T-helper 17 cell (primary cell): ENCODE measurements at regions not wholly inside any gene's neighbourhood (a gene's known extent, or its start where the extent isn't known, plus 50 kb on each side); places are given as distances from the start of the nearest gene placed in this dataset.

Experiments used
- ATAC-seq: fragments of 150-1000 bp; cut with Tn5 transposase; 2 replicates; pipeline ENCODE4 v1.10.0; 2021; ENCODE audit warnings: mild to moderate bottlenecking, moderate library complexity
- DNase-seq, 3 donors: peaks; one replicate each; pipeline versions ENCODE4 v3.0.0 to v3.0.0-alpha.2; 2020 to 2021
- H3K9me3 ChIP-seq: one replicate; pipeline ENCODE4 v1.7.0; 2013; ENCODE audit warnings: low read length, mild to moderate bottlenecking; ENCODE audit not compliant: control insufficient read depth, poor library complexity, severe bottlenecking
- H3K27ac Mint-ChIP-seq: one replicate; pipeline ENCODE4 v1.8.0; 2022; ENCODE audit warnings: mild to moderate bottlenecking, moderate library complexity, mixed read lengths
- H3K27me3 Mint-ChIP-seq: one replicate; pipeline ENCODE4 v1.8.0; 2022; ENCODE audit warnings: mixed read lengths
- H3K36me3 Mint-ChIP-seq: one replicate; pipeline ENCODE4 v1.8.0; 2022; ENCODE audit warnings: low read depth, mixed read lengths
- H3K4me1 Mint-ChIP-seq: one replicate; pipeline ENCODE4 v1.8.0; 2022; ENCODE audit warnings: mild to moderate bottlenecking, mixed read lengths
- H3K4me3 Mint-ChIP-seq: one replicate; pipeline ENCODE4 v1.8.0; 2022; ENCODE audit warnings: mild to moderate bottlenecking, moderate library complexity, mixed read lengths

DNA sequence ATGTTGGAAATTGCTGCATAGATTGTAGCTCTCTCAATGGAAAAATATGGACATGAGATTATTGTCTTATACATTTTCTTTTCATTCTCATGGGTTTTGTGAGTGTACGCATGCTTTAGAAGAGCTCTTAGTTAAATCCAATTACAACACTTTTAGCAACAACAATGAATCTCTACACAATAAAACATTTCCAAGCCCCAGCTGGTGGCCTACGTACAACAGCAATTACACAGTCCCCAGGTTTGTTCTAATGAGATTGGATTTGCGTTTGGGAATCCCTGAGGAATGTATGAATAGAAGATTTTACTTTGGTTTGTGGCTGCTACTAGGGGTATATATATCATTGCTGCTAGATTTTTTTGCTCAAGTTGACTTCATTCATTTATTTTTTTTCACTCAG is 98.6 kb downstream of the FHDC1 start:
- H3K9me3 ChIP-seq: no peaks in the 10 kb centered on the region
- H3K27ac Mint-ChIP-seq: no peak overlapping the region

DNA sequence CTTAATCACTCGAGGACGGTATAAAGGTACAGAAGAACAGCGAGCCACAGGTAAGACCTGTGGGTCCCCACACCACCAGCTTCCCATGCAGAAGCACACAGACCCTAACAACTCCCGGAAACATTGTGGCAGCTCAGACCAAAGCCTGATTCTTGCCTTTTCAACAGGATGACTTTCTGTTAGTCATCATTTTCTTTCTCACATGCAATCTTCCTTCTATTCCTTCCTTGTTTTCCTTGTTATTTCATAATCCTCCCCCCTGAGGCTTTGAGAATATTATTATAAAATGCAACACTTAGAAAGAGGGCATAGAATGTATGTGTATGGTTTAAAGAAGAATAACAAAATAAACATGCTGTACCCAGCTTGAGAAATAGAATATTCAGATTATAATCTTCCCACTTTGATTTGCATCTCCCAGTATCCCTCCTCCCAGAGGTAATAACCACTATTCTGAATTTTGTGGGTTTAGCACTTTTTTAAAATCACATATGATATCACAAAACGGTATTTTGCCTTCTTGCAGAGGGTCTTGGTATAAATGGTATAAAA is 100.9 kb downstream of the FHDC1 start:
- DNase-seq (no peak), ATAC-seq (no peak)
- Mint-ChIP-seq H3K27ac (no peak overlapping the region), H3K4me3 (no peak overlapping the region), H3K27me3 (peaks cover 20% of the 10 kb centered on the region), H3K36me3 (no peaks in the 10 kb centered on the region), H3K4me1 (no peaks in the 10 kb centered on the region)
- H3K9me3 ChIP-seq: no peaks in the 10 kb centered on the region

More for the DNA sequence above, 98.6 kb downstream of the FHDC1 start:
- Mint-ChIP-seq H3K4me3 (no peak overlapping the region), H3K27me3 (peaks cover 16% of the 10 kb centered on the region), H3K36me3 (peaks cover 3% of the 10 kb centered on the region), H3K4me1 (no peaks in the 10 kb centered on the region)
- ATAC-seq: no peak
- DNase-seq: no peak

DNA sequence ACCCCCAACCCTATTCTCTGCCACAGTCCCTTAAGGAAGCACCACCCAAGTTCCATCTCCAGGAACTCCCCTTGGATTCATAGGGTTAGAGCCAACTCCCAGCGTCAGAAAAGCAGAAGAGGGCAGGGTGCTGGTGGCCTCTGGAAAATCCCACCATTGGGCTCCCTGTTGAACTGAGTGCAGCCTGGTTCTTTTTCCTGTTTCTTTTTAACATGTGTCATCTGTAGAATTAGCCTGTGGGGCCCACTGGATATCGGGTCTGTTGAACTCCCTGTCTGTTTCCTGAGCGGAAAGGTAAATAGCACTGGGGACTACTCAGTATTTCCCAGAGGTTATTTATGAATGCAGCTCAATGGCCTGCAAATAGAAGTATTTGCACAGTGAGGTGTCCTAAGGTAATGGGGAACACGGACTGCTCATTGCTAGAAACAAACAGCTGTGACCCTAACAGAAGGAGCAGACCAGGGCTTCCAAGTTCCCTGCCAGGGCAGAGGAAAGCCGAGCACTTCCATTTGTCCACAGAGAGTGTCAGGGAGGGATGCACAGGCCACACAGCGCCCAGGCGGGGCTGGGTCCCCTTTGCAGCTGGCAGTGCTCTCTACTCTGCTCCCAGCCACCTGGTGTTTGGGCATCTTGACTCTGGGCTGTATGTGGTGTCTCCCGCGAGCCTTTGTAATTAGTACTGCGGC is 102.6 kb downstream of the FHDC1 start:
- no peaks in the 10 kb centered on the region for H3K9me3 ChIP-seq
- Mint-ChIP-seq H3K27ac (no peak overlapping the region), H3K4me1 (no peaks in the 10 kb centered on the region), H3K36me3 (no peaks in the 10 kb centered on the region), H3K27me3 (peaks cover 24% of the 10 kb centered on the region), H3K4me3 (no peak overlapping the region)
- ATAC-seq (no peak), DNase-seq (no peak)

DNA sequence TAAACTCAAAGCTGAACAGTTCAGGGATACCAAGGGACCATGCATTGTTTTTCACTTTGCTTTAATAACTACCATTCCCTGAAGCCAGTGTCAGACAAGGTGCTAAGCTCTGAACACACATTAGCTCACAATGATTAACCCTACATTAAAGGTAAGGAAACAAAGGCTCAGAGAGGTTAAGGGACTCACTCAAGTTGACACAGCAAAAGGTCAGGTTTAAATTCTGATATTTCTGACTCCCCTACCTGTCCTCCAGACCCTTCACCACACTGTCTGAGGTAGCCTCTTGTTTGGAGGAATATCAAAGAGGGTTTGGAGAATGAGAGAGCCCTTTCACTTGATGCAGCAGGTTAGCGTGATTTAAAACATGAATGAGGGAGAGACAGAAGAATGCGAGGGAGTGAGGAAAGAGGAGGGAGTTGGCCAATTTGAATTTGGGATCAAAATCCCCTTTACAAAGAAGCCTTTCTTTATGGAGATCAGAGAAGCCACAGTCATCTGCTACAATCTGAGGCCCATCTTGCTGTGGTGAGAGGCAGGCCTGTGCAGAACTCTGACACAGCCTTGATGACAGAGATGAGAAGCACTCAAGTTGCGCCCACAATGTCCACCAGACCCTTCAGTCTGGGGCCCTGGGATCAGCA is 103.5 kb downstream of the FHDC1 start:
- Mint-ChIP-seq H3K4me3 (no peak overlapping the region), H3K27ac (no peak overlapping the region)
- no peak for ATAC-seq

DNA sequence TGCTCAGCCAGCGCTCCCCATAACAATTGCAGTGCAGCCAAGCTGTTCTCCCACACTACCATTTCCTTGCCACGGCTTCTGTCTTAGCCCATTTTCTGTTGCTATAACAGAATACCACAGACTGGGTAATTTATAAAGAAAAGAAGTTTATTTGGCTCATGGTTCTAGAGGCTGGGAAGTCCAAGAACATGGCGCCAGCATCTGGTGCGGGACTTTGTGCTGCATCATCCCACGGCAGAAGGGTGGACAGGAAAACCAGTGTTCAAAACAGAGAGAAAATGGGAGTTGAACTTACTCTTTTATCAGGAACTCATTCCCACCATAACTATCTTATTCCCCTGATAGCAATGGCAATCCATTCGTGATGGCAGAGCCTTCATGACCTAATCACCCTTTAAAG is 104.6 kb downstream of the FHDC1 start:
- DNase-seq (no peak), ATAC-seq (no peak)
- peaks cover 33% of the 10 kb centered on the region for H3K27me3 Mint-ChIP-seq
- H3K4me1 Mint-ChIP-seq: no peaks in the 10 kb centered on the region
- H3K9me3 ChIP-seq: no peaks in the 10 kb centered on the region
- H3K27ac Mint-ChIP-seq: no peak overlapping the region
- H3K4me3 Mint-ChIP-seq: no peak overlapping the region
- H3K36me3 Mint-ChIP-seq: no peaks in the 10 kb centered on the region

More for the DNA sequence above, 103.5 kb downstream of the FHDC1 start:
- H3K4me1 Mint-ChIP-seq: no peaks in the 10 kb centered on the region
- no peak for DNase-seq
- no peaks in the 10 kb centered on the region for H3K36me3 Mint-ChIP-seq
- H3K9me3 ChIP-seq: no peaks in the 10 kb centered on the region
- H3K27me3 Mint-ChIP-seq: peaks cover 31% of the 10 kb centered on the region

DNA sequence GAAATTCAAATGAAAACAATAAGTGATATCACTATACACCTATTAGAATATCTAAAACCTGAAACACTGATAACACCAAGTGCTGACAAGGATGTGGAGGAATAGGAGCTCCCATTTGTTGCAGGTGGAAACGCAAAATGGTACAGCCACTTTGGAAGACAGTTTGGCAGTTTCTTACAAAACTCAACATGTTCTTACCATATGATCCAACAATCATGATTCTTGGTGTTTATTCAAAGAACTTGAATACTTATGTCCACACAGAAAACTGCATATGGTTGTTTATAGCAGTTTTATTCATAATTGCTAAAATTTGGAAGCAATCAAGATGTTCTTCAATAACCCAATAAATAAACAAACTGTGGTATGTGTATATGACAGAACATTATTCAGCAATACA is 107.9 kb downstream of the FHDC1 start:
- Mint-ChIP-seq H3K4me3 (no peak overlapping the region), H3K4me1 (no peaks in the 10 kb centered on the region), H3K36me3 (no peaks in the 10 kb centered on the region), H3K27me3 (peaks cover 29% of the 10 kb centered on the region), H3K27ac (no peak overlapping the region)
- DNase-seq (no peak), ATAC-seq (no peak)
- H3K9me3 ChIP-seq: no peaks in the 10 kb centered on the region

DNA sequence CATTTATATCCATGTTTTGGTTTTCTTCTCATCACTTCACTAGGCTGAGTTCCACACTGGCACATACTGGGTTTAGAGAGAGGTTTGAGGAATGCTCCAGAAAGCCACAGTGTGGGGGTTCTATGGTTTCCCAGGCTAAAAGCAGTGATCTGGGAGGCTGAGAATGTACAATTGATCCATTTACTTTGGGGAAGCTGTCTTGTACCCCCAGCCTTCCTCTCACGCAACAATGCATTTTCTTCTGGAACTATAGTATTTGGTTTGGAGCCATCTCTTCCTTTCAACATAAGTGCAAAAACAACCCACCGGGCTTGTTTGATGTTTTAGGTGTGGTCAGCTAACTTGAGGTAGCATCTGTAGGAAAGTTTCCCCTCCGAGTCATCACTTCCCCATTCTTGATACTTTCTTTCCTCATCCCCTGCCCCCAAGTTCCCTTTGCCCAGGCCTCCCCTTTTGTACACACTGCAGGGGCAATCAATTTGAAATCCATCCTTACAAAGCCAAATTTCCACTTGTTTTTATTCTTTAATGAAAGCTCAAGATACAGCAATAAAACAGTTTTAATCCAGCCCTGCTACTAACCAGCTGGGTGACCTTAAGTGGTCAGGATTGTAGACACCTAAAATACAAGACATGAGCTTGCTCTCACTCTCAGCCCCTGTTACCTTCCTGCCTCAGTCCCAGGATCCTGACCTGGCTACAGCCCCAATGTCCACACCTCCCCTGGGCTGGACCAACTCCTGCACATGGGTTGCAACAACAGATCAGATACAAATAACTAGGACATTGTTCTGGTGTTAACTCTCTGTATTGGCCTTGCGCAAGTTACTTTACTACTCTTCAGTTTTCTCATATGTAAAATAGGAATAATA is 109.2 kb downstream of the FHDC1 start:
- peaks cover 24% of the 10 kb centered on the region for H3K27me3 Mint-ChIP-seq
- H3K36me3 Mint-ChIP-seq: no peaks in the 10 kb centered on the region
- H3K4me3 Mint-ChIP-seq: no peak overlapping the region
- H3K27ac Mint-ChIP-seq: no peak overlapping the region
- no peaks in the 10 kb centered on the region for H3K9me3 ChIP-seq
- H3K4me1 Mint-ChIP-seq: no peaks in the 10 kb centered on the region
- ATAC-seq (peak; percentile 25), DNase-seq (no peak)

DNA sequence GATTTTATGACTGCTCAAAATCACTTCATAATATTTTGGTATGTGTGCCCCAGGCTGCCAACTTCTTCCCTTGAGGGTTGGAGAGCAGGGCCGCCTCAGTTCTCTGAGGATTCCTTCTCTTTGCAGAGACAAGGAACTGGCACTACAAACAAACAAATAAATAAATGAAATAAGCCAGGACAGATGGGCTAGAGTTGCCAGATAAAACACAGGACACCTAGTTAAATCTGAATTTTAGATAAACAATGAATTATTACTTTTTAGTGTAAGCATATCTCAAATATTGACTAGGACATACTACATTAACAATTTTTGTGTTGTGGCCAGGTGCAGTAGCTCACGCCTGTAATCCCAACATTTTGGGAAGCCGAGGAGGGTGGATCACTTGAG is 122.5 kb downstream of the FHDC1 start:
- H3K36me3 Mint-ChIP-seq: peaks cover 3% of the 10 kb centered on the region
- no peak overlapping the region for H3K4me3 Mint-ChIP-seq
- H3K4me1 Mint-ChIP-seq: no peaks in the 10 kb centered on the region
- DNase-seq (no peak), ATAC-seq (no peak)
- H3K27ac Mint-ChIP-seq: no peak overlapping the region
- no peaks in the 10 kb centered on the region for H3K9me3 ChIP-seq
- peaks cover 36% of the 10 kb centered on the region for H3K27me3 Mint-ChIP-seq

DNA sequence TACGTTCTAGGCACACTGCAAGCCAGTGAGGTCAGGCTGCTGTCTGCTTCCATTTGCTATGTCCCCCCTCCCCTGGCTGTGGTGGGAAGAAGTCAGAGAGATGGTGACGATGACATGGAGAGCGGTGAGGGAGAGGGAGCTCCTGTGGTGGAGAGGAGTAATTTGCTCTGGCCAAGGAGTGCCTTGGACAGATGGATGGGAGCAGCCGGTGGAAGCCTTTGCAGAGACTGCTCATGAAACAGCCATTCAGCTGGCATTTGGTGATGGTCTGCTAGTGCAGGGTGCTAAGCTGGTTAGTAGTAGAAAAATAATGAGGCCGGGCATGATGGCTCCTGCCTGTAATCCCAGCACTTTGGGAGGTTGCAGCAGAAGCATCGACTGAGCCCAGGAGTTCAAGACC is 124.1 kb downstream of the FHDC1 start:
- peak overlapping the region; percentile 65 for H3K27ac Mint-ChIP-seq
- no peak for ATAC-seq
- H3K36me3 Mint-ChIP-seq: no peaks in the 10 kb centered on the region
- H3K27me3 Mint-ChIP-seq: peaks cover 27% of the 10 kb centered on the region
- H3K9me3 ChIP-seq: no peaks in the 10 kb centered on the region
- H3K4me1 Mint-ChIP-seq: no peaks in the 10 kb centered on the region
- no peak overlapping the region for H3K4me3 Mint-ChIP-seq
- no peak for DNase-seq

DNA sequence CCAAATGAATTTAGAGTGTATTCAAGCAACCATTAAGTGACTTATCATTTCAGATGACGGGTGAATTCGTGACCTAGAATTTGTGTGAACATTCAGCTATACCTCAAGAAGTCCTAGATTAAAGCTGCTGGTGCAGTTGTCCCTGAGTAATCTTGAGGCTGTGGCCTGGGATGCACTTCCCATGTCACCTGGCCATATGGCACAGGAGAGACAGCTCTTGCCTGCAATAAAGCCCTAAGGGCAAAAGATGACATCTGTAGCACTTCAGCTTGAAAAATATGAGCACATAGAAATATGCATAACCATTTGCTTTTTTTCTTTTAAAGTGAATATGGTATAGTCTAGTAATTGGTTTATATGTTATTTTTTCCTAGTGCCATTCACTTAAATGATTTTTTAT is 125.8 kb downstream of the FHDC1 start:
- DNase-seq: no peak
- no peak overlapping the region for H3K27ac Mint-ChIP-seq
- H3K4me1 Mint-ChIP-seq: no peaks in the 10 kb centered on the region
- no peaks in the 10 kb centered on the region for H3K9me3 ChIP-seq
- H3K27me3 Mint-ChIP-seq: peaks cover 12% of the 10 kb centered on the region
- ATAC-seq: no peak
- H3K36me3 Mint-ChIP-seq: no peaks in the 10 kb centered on the region
- no peak overlapping the region for H3K4me3 Mint-ChIP-seq

DNA sequence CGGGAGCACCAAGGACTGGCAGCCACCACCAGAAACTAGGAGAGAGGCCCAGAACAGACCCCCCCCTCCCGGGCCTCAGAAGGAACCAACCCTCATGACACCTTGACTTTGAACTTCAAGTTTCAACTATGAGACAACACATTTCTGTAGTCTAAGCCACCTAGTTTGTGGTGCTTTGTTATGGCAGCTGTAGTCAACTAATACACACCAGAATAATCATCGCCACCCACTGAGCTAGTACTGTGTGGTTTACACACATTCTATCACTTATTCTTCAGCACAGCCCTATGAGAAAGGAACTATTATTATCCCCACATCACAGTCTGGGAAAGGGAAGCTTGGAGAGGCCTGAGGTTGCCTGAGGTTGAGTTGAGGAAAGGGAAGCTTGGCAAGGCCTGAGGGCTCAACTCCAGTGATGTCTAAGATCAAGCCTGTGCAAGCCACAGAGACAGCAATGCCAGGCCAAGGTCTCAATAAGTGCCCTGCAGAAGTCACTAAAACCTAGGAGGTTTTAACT is 126.6 kb downstream of the FHDC1 start:
- peaks cover 9% of the 10 kb centered on the region for H3K27me3 Mint-ChIP-seq
- no peak overlapping the region for H3K27ac Mint-ChIP-seq
- no peaks in the 10 kb centered on the region for H3K9me3 ChIP-seq
- H3K4me3 Mint-ChIP-seq: no peak overlapping the region
- no peaks in the 10 kb centered on the region for H3K4me1 Mint-ChIP-seq
- DNase-seq (no peak), ATAC-seq (no peak)
- H3K36me3 Mint-ChIP-seq: no peaks in the 10 kb centered on the region

DNA sequence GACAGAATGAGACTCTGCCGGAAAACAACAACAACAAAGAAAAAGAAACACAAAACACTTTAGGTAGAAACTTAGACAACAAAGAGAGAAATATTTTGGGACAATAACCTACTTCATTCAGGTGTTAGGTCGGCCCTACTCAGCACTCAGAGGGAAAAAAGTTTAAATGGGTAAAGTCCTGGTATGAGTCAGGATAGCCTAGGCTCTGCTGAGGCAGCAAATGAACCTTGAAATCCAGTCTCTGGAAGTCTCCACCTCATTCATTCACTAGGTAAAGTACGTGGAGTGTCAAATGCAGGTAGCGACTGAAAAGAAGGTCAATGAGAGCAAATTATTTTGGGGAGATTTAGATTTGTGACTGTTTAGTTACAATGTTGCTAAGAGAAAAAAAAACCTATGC is 127.4 kb downstream of the FHDC1 start:
- H3K27me3 Mint-ChIP-seq: peaks cover 9% of the 10 kb centered on the region
- H3K27ac Mint-ChIP-seq: no peak overlapping the region
- no peaks in the 10 kb centered on the region for H3K9me3 ChIP-seq
- H3K36me3 Mint-ChIP-seq: no peaks in the 10 kb centered on the region
- ATAC-seq (no peak), DNase-seq (no peak)
- H3K4me1 Mint-ChIP-seq: no peaks in the 10 kb centered on the region
- H3K4me3 Mint-ChIP-seq: no peak overlapping the region

DNA sequence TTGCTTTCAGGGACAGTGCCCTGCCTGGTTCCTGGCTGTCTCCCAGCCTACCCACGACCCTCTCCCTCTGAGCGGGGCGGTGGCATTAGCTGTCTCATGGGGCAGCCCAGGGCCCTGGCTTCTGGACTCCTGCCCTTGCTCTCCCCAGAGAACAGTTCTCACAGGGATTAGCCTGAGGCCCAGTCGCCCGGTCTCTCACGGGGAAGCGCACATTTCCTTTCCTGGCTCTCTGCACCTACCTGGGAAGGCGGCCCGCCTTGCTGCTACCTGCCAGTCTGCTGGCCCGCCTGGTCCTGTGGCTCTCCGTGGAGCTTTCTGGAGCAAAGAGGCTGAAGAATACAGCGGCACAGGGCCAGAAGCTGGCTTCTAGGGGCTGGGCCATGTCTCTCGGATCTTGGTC is 128.4 kb downstream of the FHDC1 start:
- no peaks in the 10 kb centered on the region for H3K9me3 ChIP-seq
- no peak for DNase-seq
- peaks cover 6% of the 10 kb centered on the region for H3K27me3 Mint-ChIP-seq
- H3K27ac Mint-ChIP-seq: no peak overlapping the region
- no peak overlapping the region for H3K4me3 Mint-ChIP-seq
- no peaks in the 10 kb centered on the region for H3K36me3 Mint-ChIP-seq
- ATAC-seq: no peak
- H3K4me1 Mint-ChIP-seq: no peaks in the 10 kb centered on the region
